IMR-90 (cell line): ENCODE measurements at regions not wholly inside any gene's neighbourhood (a gene's known extent, or its start where the extent isn't known, plus 50 kb on each side); places are given as distances from the start of the nearest gene placed in this dataset.

Experiments
- ATAC-seq: fragments of 200-7000 bp; cut with Tn5 transposase; 2 replicates; pipeline ENCODE4 v1.9.1; 2020; ENCODE audit warnings: low read depth, mild to moderate bottlenecking, moderate library complexity
- BruUV-seq: library from RNA; stranded (reverse); fragments of 400-500 nt; replicated peaks from 2 replicates; lab custom pipeline; 2021; lab: Mats Ljungman, UMichigan
- CTCF ChIA-PET: fragments of 300-600 bp; formaldehyde crosslinking; extraction: SDS; loops from one replicate; lab custom pipeline; 2021; ENCODE audit warnings: antibody characterized with exemption; lab: Yijun Ruan, JAX
- POLR2A ChIA-PET: fragments of 300-600 bp; sonication (Branson Sonifier 250); formaldehyde crosslinking; loops from one replicate; lab custom pipeline; 2022; ENCODE audit warnings: antibody characterized with exemption; ENCODE audit not compliant: unreplicated experiment; lab: Charles Lee
- DNase-seq: peaks from one replicate; pipeline ENCODE4 v3.0.0; 2013
- H2AFZ ChIP-seq: replicated peaks from 2 replicates; pipeline ENCODE3; 2013; ENCODE audit warnings: low read length, mild to moderate bottlenecking; ENCODE audit not compliant: poor library complexity
- H2AK5ac ChIP-seq: 2 replicates; pipeline ENCODE4 v1.6.1; 2013; ENCODE audit warnings: low read depth, low read length, inconsistent platforms
- H2AK9ac ChIP-seq: replicated peaks from 2 replicates; pipeline ENCODE3; 2013; ENCODE audit warnings: mild to moderate bottlenecking, low read depth, low read length, moderate library complexity; ENCODE audit not compliant: poor library complexity
- H2BK120ac ChIP-seq: 2 replicates; pipeline ENCODE4 v1.6.1; 2013; ENCODE audit warnings: low read depth, low read length, inconsistent platforms
- H2BK15ac ChIP-seq: 3 replicates; pipeline ENCODE4 v1.6.1; 2013; ENCODE audit warnings: low read depth, low read length, inconsistent platforms
- H2BK20ac ChIP-seq: 2 replicates; pipeline ENCODE4 v1.6.1; 2013; ENCODE audit warnings: low read depth, mild to moderate bottlenecking, inconsistent platforms, low read length, moderate library complexity
- H2BK5ac ChIP-seq: 2 replicates; pipeline ENCODE4 v1.6.1; 2013; ENCODE audit warnings: mild to moderate bottlenecking, low read depth, low read length, inconsistent platforms; ENCODE audit not compliant: poor library complexity, severe bottlenecking
- H3K14ac ChIP-seq: replicated peaks from 2 replicates; pipeline ENCODE4 v1.6.1; 2013; ENCODE audit warnings: low read depth, low read length, inconsistent platforms
- H3K18ac ChIP-seq: 2 replicates; pipeline ENCODE4 v1.6.1; 2013; ENCODE audit warnings: low read depth, low read length, control low read depth
- H3K23ac ChIP-seq: 2 replicates; pipeline ENCODE4 v1.6.1; 2013; ENCODE audit warnings: low read depth, low read length, inconsistent platforms
- H3K27ac ChIP-seq: 2 replicates; pipeline ENCODE4 v1.5.1; 2013; ENCODE audit warnings: mild to moderate bottlenecking, control low read depth, low read length; ENCODE audit not compliant: insufficient read depth
- H3K27me3 ChIP-seq: 2 replicates; pipeline ENCODE4 v1.6.1; 2013; ENCODE audit warnings: low read length; ENCODE audit not compliant: control insufficient read depth, insufficient read depth
- H3K36me3 ChIP-seq: 2 replicates; pipeline ENCODE4 v1.6.1; 2013; ENCODE audit warnings: low read length, mixed read lengths; ENCODE audit not compliant: control insufficient read depth, insufficient read depth
- H3K4ac ChIP-seq: 2 replicates; pipeline ENCODE4 v1.6.1; 2013; ENCODE audit warnings: low read depth, low read length, inconsistent platforms
- H3K4me1 ChIP-seq: 2 replicates; pipeline ENCODE4 v1.6.1; 2013; ENCODE audit warnings: low read length, mixed read lengths; ENCODE audit not compliant: control insufficient read depth, insufficient read depth
- H3K4me2 ChIP-seq: 2 replicates; pipeline ENCODE4 v1.6.1; 2013; ENCODE audit warnings: low read depth, mild to moderate bottlenecking, control low read depth, low read length, moderate library complexity
- H3K4me3 ChIP-seq: 2 replicates; pipeline ENCODE4 v1.5.1; 2013; ENCODE audit warnings: low read depth, mild to moderate bottlenecking, control low read depth, low read length, moderate library complexity; ENCODE audit not compliant: insufficient read depth
- H3K56ac ChIP-seq: 2 replicates; pipeline ENCODE4 v1.6.1; 2013; ENCODE audit warnings: low read length, inconsistent platforms; ENCODE audit not compliant: insufficient read depth; ENCODE audit errors: extremely low read depth
- H3K79me1 ChIP-seq, 2 experiments: 2 replicates each; pipeline ENCODE4 v1.6.1; 2013; ENCODE audit warnings: low read length in 2 of 2, inconsistent platforms in 1 of 2, low read depth in 1 of 2
- H3K9ac ChIP-seq: 2 replicates; pipeline ENCODE4 v1.6.1; 2013; ENCODE audit warnings: low read depth, low read length, control low read depth
- H3K9me1 ChIP-seq: 2 replicates; pipeline ENCODE4 v1.6.1; 2013; ENCODE audit warnings: low read length, inconsistent platforms; ENCODE audit not compliant: insufficient read depth
- H3K9me3 ChIP-seq: 2 replicates; pipeline ENCODE4 v1.6.1; 2013; ENCODE audit warnings: low read length; ENCODE audit not compliant: control insufficient read depth, insufficient read depth
- H4K20me1 ChIP-seq: 2 replicates; pipeline ENCODE4 v1.6.1; 2013; ENCODE audit warnings: low read length, inconsistent platforms; ENCODE audit not compliant: insufficient read depth
- H4K5ac ChIP-seq: 2 replicates; pipeline ENCODE4 v1.6.1; 2013; ENCODE audit warnings: mild to moderate bottlenecking, low read depth, low read length, control low read depth
- H4K8ac ChIP-seq, 2 experiments: 2 replicates each; pipeline ENCODE4 v1.6.1; 2013; ENCODE audit warnings: low read depth in 2 of 2, low read length in 2 of 2, control low read depth in 1 of 2, inconsistent platforms in 1 of 2
- H4K91ac ChIP-seq: 2 replicates; pipeline ENCODE4 v1.6.1; 2013; ENCODE audit warnings: low read depth, low read length, inconsistent platforms; ENCODE audit not compliant: insufficient read depth
- CHD1 ChIP-seq: IDR thresholded peaks from 2 replicates; pipeline ENCODE4 v1.6.1; 2012; ENCODE audit warnings: low read depth, low read length, improper control_type of control experiment
- FOS ChIP-seq: fragments of 150-350 bp; IDR thresholded peaks from 2 replicates; pipeline ENCODE4 v1.6.1; 2016; ENCODE audit warnings: low read depth, low read length
- MXI1 ChIP-seq: IDR thresholded peaks from 2 replicates; pipeline ENCODE4 v1.6.1; 2012; ENCODE audit warnings: low read depth, mild to moderate bottlenecking, low read length, moderate library complexity, borderline replicate concordance
- NFE2L2 ChIP-seq: fragments of 150-350 bp; IDR thresholded peaks from 2 replicates; pipeline ENCODE4 v1.6.1; 2016; ENCODE audit warnings: low read depth, mild to moderate bottlenecking, low read length
- POLR2A ChIP-seq: IDR thresholded peaks from 2 replicates; pipeline ENCODE4 v1.6.1; 2012; ENCODE audit warnings: mild to moderate bottlenecking, low read depth, low read length
- RAD21 ChIP-seq: IDR thresholded peaks from 2 replicates; pipeline ENCODE4 v1.6.1; 2012; ENCODE audit warnings: low read length, improper control_type of control experiment
- RCOR1 ChIP-seq: IDR thresholded peaks from 2 replicates; pipeline ENCODE4 v1.6.1; 2012; ENCODE audit warnings: mild to moderate bottlenecking, low read length, improper control_type of control experiment; ENCODE audit not compliant: insufficient replicate concordance
- SMC3 ChIP-seq: fragments of 150-350 bp; IDR thresholded peaks from 2 replicates; pipeline ENCODE4 v1.6.1; 2016; ENCODE audit warnings: low read depth, mild to moderate bottlenecking, antibody characterized with exemption, low read length, moderate library complexity
- WGBS, 2 experiments: methylation state at CpG; one replicate each; pipeline versions ENCODE4 v1.1.5 to v1.1.7; 2013; ENCODE audit warnings: missing lambda C conversion rate in 2 of 2; ENCODE audit not compliant: insufficient read length in 1 of 2; ENCODE audit errors: extremely low coverage in 2 of 2; 5-methylcytosine and 5-hydroxymethylcytosine counted together
- dilution Hi-C: fragments of 300-500 bp; cut with HindIII; formaldehyde crosslinking; loops from one replicate; pipeline ENCODE4 v1.14.3; 2018; ENCODE audit warnings: low sequenced_read_pairs; ENCODE audit not compliant: unreplicated experiment
- in situ Hi-C: fragments of 300-500 bp; cut with MboI; formaldehyde crosslinking; loops from 3 replicates; pipeline ENCODE4 v1.14.3; 2019; ENCODE audit warnings: low sequenced_read_pairs, inconsistent platforms, mixed read lengths
- intact Hi-C: fragments of 100-400 bp; cut with micrococcal nuclease; formaldehyde crosslinking; loops from 2 replicates; pipeline ENCODE4 v1.10.0; 2022
- TF ChIP-seq, protein P1 (sequence below): conservative IDR thresholded peaks from 2 replicates; pipeline ENCODE4 v1.5.1; 2012; ENCODE audit warnings: mild to moderate bottlenecking, low read depth, low read length, improper control_type of control experiment
- TF ChIP-seq, protein P2 (sequence below): fragments of 150-350 bp; IDR thresholded peaks from 2 replicates; pipeline ENCODE4 v1.6.1; 2017; ENCODE audit warnings: mild to moderate bottlenecking, antibody characterized with exemption, low read length, low read depth

DNA sequence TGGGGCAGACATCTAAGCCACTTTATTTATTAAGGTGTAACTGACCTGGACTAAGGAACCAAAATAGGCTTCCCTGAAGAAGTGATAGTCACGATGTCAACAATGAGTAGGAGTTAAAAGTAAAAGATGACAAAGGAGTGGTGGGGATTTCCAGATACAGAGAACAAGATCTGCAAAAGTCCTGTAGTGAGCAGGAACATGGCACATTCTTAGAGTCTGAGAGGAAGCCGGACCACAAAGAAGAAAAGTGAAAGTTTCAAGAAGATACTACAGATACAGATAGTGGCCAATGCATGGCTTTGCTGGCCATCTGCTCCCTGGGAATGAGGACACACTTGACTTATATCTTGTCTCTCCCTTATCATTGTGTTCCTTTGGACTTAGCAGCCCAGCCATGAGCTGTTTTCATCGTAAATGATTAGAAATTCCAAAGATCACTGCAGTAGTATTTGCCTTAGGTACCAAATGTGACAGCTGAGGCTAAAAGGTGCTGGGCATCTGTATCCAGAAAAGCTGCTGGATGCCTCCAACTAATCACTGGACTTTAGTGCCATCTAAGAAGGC is 302.4 kb upstream of the NR5A2 start:
- Histone ChIP-seq H3K4me3 (no peak overlapping the region), H3K9me3 (no peaks in the 10 kb centered on the region), H3K56ac (no peak overlapping the region), H3K79me1 (no peaks in the 10 kb centered on the region), H4K5ac (no peak overlapping the region), H4K20me1 (no peaks in the 10 kb centered on the region), H2BK5ac (no peak overlapping the region), H3K4ac (no peak overlapping the region), H3K9me1 (no peaks in the 10 kb centered on the region), H4K91ac (no peak overlapping the region), H2BK20ac (no peak overlapping the region), H3K27ac (no peak overlapping the region), H3K23ac (no peak overlapping the region), H3K18ac (no peak overlapping the region), H4K8ac (no peak overlapping the region), H3K9ac (no peak overlapping the region), H2AFZ (no peak overlapping the region), H2AK9ac (no peak overlapping the region), H2BK120ac (no peak overlapping the region), H3K4me2 (no peak overlapping the region), H3K14ac (no peak overlapping the region), H3K4me1 (no peaks in the 10 kb centered on the region), H2BK15ac (no peak overlapping the region), H3K36me3 (no peaks in the 10 kb centered on the region), H3K27me3 (peaks cover 4% of the 10 kb centered on the region), H2AK5ac (no peak overlapping the region)
- TF ChIP-seq FOS (no peak), SMC3 (no peak), CHD1 (no peak), RCOR1 (no peak), RAD21 (no peak), MXI1 (no peak), POLR2A (no peak), NFE2L2 (no peak)
- TF ChIP-seq, protein P1, sequence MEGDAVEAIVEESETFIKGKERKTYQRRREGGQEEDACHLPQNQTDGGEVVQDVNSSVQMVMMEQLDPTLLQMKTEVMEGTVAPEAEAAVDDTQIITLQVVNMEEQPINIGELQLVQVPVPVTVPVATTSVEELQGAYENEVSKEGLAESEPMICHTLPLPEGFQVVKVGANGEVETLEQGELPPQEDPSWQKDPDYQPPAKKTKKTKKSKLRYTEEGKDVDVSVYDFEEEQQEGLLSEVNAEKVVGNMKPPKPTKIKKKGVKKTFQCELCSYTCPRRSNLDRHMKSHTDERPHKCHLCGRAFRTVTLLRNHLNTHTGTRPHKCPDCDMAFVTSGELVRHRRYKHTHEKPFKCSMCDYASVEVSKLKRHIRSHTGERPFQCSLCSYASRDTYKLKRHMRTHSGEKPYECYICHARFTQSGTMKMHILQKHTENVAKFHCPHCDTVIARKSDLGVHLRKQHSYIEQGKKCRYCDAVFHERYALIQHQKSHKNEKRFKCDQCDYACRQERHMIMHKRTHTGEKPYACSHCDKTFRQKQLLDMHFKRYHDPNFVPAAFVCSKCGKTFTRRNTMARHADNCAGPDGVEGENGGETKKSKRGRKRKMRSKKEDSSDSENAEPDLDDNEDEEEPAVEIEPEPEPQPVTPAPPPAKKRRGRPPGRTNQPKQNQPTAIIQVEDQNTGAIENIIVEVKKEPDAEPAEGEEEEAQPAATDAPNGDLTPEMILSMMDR = no peak
- TF ChIP-seq, protein P2, sequence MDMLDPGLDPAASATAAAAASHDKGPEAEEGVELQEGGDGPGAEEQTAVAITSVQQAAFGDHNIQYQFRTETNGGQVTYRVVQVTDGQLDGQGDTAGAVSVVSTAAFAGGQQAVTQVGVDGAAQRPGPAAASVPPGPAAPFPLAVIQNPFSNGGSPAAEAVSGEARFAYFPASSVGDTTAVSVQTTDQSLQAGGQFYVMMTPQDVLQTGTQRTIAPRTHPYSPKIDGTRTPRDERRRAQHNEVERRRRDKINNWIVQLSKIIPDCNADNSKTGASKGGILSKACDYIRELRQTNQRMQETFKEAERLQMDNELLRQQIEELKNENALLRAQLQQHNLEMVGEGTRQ = no peak
- in situ Hi-C loops (no loop called here), intact Hi-C loops (no loop called here), dilution Hi-C loops (no loop called here)
- ATAC-seq (no peak), DNase-seq (no peak)
- CTCF ChIA-PET = interaction anchor here (0.6 kb wide), 1 partner anchor 490 kb away, joined by 3 read pairs; no protein-coding TSS in a partner anchor
- no TSS peak for BruUV-seq
- 80% methylated on average over 2 of the region's 3 CpGs; no CpG with 5 or more reads in 1 of the 2 experiments for WGBS, 2 experiments
- POLR2A ChIA-PET = no interaction called here
